ENCODE measurements at regions not wholly inside any gene's neighbourhood (a gene's known extent, or its start where the extent isn't known, plus 50 kb on each side); places are given as distances from the start of the nearest gene placed in this dataset.

DNA sequence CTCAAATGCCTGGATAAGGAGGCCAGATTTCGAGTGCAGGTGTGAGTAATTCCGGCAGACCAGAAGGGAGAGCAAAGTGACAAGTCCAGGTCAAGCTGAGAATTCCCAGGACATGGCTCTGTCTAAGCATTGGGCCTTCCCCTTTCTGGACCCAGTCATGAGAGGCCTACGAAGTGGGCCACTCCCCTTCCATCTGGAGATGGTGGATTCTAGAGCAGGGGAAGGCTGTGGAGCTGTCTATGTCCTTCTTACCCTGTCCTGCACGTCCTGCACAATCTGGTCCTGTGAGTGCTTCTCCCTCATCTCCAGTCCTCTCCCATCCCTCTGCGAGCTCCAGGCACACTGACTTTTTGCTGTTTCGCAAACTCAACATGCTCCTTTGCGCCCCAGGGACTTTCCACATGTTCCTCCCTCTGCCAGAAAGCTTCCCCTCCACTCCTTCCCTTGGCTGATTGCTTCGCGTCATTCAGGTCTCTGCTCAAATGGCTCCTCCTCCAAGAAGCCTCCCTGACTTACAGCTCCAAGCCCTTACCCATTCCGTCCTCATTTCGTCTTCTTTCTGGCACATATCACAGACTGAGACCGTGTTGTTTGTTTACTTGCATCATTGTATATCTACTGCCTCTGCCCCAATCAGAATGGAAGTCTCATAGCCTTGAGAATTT is 193.2 kb downstream of the URI1 start:
- H3K4me3 ChIP-seq, result no peak overlapping the region
- H3K27ac ChIP-seq, result no peak overlapping the region
- TF ChIP-seq, protein P1, sequence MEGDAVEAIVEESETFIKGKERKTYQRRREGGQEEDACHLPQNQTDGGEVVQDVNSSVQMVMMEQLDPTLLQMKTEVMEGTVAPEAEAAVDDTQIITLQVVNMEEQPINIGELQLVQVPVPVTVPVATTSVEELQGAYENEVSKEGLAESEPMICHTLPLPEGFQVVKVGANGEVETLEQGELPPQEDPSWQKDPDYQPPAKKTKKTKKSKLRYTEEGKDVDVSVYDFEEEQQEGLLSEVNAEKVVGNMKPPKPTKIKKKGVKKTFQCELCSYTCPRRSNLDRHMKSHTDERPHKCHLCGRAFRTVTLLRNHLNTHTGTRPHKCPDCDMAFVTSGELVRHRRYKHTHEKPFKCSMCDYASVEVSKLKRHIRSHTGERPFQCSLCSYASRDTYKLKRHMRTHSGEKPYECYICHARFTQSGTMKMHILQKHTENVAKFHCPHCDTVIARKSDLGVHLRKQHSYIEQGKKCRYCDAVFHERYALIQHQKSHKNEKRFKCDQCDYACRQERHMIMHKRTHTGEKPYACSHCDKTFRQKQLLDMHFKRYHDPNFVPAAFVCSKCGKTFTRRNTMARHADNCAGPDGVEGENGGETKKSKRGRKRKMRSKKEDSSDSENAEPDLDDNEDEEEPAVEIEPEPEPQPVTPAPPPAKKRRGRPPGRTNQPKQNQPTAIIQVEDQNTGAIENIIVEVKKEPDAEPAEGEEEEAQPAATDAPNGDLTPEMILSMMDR (IDR thresholded peaks at IDR 0.05), result no peak
- no peak for DNase-seq (ENCODE audit: low spot score)

DNA sequence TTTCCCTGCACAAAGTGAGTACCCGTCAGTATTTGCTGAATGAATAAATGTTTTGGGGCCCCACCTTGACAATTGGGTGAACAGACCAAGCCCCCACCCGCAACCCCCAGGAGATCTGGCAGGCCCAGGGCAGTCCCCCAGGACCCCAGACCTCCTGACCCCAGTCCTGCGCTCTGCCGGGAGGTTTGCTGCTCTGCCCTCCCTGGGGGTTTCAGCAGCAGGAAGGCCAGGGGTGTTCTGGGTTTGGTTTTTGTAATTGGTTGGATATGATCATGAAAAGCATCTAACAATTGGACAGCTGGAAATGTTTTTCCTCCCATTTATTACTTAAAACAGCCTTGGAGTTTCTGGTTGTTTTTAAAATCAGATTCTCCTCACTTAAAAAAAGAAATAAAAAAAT is 193.8 kb downstream of the URI1 start:
- Histone ChIP-seq H3K27ac (no peak overlapping the region), H3K4me3 (no peak overlapping the region)
- DNase-seq (ENCODE audit: low spot score), result no peak
- TF ChIP-seq, protein P1 (IDR thresholded peaks at IDR 0.05), result no peak

DNA sequence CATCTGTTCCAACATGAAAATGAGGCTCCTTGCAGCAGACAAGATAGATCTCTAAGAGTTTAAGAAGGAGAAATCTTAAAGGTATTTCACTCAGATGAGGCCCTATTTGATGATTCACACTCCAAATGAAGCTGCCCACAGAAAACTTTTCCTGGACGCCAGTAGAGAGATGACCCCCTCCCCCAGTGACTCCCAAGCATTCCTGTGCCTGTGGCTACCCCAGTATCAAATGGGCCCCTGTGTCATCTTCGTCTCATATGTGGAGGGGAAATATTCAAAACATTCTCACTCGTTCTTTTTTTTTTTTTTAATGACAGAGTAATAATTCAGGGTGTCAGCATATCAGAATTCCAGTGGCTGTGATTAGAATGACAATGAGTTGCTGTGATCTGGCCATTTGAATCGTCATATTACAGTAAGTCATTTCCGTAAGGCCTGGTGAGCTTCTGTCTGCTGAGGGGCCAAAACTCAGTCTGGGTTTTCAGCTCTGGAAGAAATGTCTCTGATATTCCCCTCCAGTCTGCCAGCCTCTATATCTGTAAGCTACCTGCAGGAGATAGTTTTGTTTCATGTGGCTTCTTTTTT is 194.7 kb downstream of the URI1 start:
- TF ChIP-seq, protein P1 (IDR thresholded peaks at IDR 0.05), result no peak
- DNase-seq (ENCODE audit: low spot score), result no peak
- no peak overlapping the region for H3K27ac ChIP-seq
- no peak overlapping the region for H3K4me3 ChIP-seq

DNA sequence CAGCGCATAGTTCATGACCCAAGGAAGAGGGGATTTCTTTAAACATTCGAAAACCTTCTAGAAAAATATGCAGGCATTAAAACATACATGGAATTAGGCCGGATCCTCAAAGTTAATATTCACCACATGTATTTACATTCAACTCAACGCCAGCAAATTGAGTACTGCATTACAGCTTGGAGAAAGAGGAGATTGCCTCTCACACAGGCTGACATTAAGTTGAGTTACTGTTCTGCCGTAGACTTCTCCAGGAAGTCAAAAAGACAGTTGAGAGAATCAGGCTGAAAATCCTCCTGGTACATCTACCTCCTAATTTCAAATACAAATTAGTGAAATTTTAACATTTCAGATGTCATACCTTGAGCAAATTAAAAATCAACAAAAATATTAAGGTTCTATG is 195.7 kb downstream of the URI1 start:
- DNase-seq (ENCODE audit: low spot score), result no peak
- no peak overlapping the region for H3K4me3 ChIP-seq
- TF ChIP-seq, protein P1 (IDR thresholded peaks at IDR 0.05), result no peak
- no peak overlapping the region for H3K27ac ChIP-seq

DNA sequence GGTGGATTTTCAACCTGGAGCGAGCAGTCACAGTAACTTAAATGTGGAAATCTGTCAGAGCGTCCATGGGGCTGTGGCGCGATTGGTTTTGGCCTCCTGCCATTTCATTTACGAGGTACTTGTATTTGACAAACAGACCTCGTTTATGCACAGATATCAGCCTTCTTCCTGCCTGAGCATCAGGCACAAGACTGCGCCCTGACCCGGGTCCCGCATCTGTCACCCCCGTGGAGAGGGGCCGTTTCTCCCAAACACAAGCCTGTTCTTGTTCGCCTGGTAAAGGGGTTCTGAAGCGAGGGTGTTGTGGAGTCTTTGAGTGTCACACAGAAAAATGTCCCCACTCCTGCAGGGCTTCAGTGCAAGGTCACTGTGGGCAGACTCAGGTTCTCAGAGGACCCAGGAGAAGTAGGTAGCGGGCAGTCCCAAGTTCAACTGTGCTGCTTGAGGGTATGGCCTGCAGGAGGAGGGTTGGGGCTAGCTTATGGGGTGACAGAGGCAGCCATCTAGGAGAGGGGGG is 202.3 kb downstream of the URI1 start:
- DNase-seq (ENCODE audit: low spot score), result no peak
- TF ChIP-seq, protein P1 (IDR thresholded peaks at IDR 0.05), result no peak
- Histone ChIP-seq H3K27ac (no peak overlapping the region), H3K4me3 (no peak overlapping the region)

DNA sequence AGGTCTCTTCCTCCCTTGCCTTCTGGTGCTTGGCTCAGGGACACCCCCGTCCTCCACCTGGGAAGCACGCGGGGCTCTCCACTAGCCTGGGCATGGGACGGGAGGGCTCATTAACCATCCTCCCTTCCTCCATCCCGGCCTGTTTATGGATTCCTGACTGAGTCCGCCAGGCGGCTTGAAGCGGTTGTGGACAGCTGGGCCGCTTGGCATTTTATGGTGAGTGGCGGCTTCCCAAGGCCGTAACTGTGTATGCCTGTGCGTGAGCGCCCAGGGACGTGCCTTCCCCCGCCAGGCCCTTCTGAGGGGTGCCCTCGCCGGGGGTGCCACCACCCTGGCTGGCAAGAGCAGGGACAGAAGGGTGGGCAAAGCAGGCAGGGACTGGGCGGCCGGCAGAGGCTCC is 202.8 kb downstream of the URI1 start:
- DNase-seq (ENCODE audit: low spot score), result no peak
- no peak overlapping the region for H3K27ac ChIP-seq
- no peak overlapping the region for H3K4me3 ChIP-seq
- TF ChIP-seq, protein P1 (IDR thresholded peaks at IDR 0.05), result no peak

DNA sequence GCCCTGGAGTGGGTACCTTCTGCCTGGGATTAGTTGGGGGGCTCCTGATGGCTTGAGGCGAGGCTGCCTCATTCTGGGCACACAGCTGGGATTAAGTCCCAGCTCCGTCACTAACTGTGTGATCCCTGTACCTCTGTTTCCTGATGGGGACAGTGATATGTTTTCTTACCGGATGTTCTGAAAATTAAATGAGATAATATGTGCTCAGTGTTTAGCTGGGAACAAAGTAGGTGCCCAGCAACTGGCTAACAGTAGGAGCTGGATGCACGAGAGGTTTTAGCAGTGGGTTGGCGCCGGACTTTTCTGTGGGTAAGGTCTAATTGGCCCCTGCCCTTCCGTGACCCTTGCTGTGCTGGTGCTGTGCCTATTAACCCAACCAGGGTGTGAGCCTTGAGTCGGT is 203.4 kb downstream of the URI1 start:
- TF ChIP-seq, protein P1 (IDR thresholded peaks at IDR 0.05), result no peak
- Histone ChIP-seq H3K27ac (no peak overlapping the region), H3K4me3 (no peak overlapping the region)
- DNase-seq (ENCODE audit: low spot score), result no peak
